PC-9 (cell line): ENCODE measurements at regions not wholly inside any gene's neighbourhood (a gene's known extent, or its start where the extent isn't known, plus 50 kb on each side); places are given as distances from the start of the nearest gene placed in this dataset.

ENCODE experiments used
- BruUV-seq: library from RNA; stranded (reverse); fragments of 400-500 nt; replicated peaks from 2 replicates; lab custom pipeline; 2021; lab: Mats Ljungman, UMichigan
- CTCF ChIA-PET: fragments of 300-600 bp; sonication (Branson Sonifier 250); formaldehyde crosslinking; loops from one replicate; lab custom pipeline; 2022; ENCODE audit warnings: antibody characterized with exemption; lab: Charles Lee
- POLR2A ChIA-PET: fragments of 300-600 bp; sonication (Branson Sonifier 250); formaldehyde crosslinking; loops from one replicate; lab custom pipeline; 2022; ENCODE audit warnings: antibody characterized with exemption; ENCODE audit not compliant: unreplicated experiment; lab: Charles Lee
- DNase-seq, 2 experiments: peaks; one replicate each; pipeline versions ENCODE4 v3.0.0 to v3.0.0-alpha.2; 2015 to 2022; ENCODE audit warnings: mixed read lengths in 1 of 2
- H2AFZ ChIP-seq: fragments of 200-600 bp; sonication (generic); 2 replicates; pipeline ENCODE4 v1.8.1; 2017; ENCODE audit warnings: antibody characterized with exemption
- H3F3A ChIP-seq: fragments of 200-600 bp; sonication (generic); 2 replicates; pipeline ENCODE4 v1.8.1; 2017; ENCODE audit warnings: antibody characterized with exemption, mild to moderate bottlenecking, low read depth; ENCODE audit not compliant: insufficient read depth
- H3K27ac ChIP-seq: fragments of 200-600 bp; sonication (generic); 2 replicates; pipeline ENCODE4 v1.6.1; 2016; ENCODE audit warnings: mixed run types
- H3K27me3 ChIP-seq: fragments of 200-600 bp; sonication (generic); 2 replicates; pipeline ENCODE4 v1.6.1; 2016; ENCODE audit warnings: low read depth, mixed run types; ENCODE audit not compliant: insufficient read depth
- H3K36me3 ChIP-seq: fragments of 200-600 bp; sonication (generic); 2 replicates; pipeline ENCODE4 v1.6.1; 2016; ENCODE audit warnings: low read depth, mixed run types
- H3K4me1 ChIP-seq: fragments of 200-600 bp; sonication (generic); replicated peaks from 2 replicates; pipeline ENCODE4 v1.6.1; 2016; ENCODE audit warnings: mixed run types; ENCODE audit not compliant: insufficient read depth
- H3K4me2 ChIP-seq: fragments of 200-600 bp; sonication (generic); 2 replicates; pipeline ENCODE4 v1.6.1; 2017; ENCODE audit warnings: mixed run types
- H3K4me3 ChIP-seq: fragments of 200-600 bp; sonication (generic); 2 replicates; pipeline ENCODE4 v1.6.1; 2016; ENCODE audit warnings: mixed run types
- H3K79me2 ChIP-seq: fragments of 200-600 bp; sonication (generic); 2 replicates; pipeline ENCODE4 v1.6.1; 2017; ENCODE audit warnings: low read depth, mixed run types
- H3K9me2 ChIP-seq: fragments of 200-600 bp; sonication (generic); 2 replicates; pipeline ENCODE4 v1.8.1; 2017; ENCODE audit warnings: mild to moderate bottlenecking; ENCODE audit not compliant: insufficient read depth
- H3K9me3 ChIP-seq: fragments of 200-600 bp; sonication (generic); 2 replicates; pipeline ENCODE4 v1.8.1; 2016; ENCODE audit warnings: low read depth; ENCODE audit not compliant: insufficient read depth
- H4K20me1 ChIP-seq: fragments of 200-600 bp; sonication (generic); 2 replicates; pipeline ENCODE4 v1.8.1; 2017; ENCODE audit not compliant: insufficient read depth
- CTCF ChIP-seq: fragments of 200-600 bp; sonication (generic); conservative IDR thresholded peaks from 2 replicates; pipeline ENCODE4 v1.6.1; 2017; ENCODE audit warnings: mixed run types, antibody characterized with exemption, mild to moderate bottlenecking, moderate library complexity
- EZH2 ChIP-seq: fragments of 200-600 bp; sonication (generic); IDR thresholded peaks from 2 replicates; pipeline ENCODE4 v1.8.0; 2017; ENCODE audit warnings: antibody characterized with exemption, low read depth
- intact Hi-C: fragments of 100-400 bp; cut with micrococcal nuclease; formaldehyde crosslinking; loops from one replicate; pipeline ENCODE4 v1.10.0; 2022; ENCODE audit not compliant: unreplicated experiment

DNA sequence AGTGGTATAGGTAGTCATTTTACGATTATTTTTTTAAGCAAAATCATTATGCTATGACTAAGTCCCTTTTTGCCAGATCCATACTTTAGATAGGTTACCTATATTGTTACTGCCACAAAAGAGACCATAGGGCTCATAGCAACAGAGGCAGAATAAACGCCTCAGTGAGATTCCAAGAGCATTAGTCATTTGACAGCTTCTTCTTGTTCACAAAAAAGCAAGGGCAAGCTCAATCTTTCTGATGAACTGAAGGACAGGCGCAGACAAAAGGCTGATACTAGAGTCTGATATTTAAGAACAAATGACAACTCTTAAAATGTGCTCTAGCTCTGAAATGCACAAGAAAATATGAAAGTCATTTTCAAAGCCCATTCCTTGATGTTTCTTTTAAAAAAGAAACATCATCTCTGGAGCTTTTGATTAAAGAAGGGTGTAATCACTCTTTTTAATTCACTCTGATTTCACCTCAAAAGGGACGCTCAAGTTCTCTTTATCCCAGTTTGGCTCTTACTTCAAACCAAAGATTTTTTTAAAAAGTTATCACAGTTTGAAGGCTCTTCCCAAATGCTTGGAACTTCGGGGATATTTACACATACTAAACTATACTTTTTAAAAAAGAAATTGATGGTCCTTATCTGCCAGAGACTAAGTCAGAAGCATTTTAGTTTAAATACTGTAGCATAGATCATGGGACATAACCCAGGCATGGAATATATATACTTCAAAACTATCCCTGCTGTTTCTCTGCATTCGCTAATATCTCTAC, 187.2 kb downstream of the EFNB2 start:
- no peak overlapping the region for H2AFZ ChIP-seq
- intact Hi-C loops: loop anchor here (2.0 kb wide), 4 partner anchors 29 to 247 kb away; no protein-coding TSS in a partner anchor
- H3K79me2 ChIP-seq: no peaks in the 10 kb centered on the region
- peaks cover 40% of the 10 kb centered on the region for H3K4me1 ChIP-seq
- CTCF ChIA-PET: no interaction called here
- H3K9me3 ChIP-seq: peaks cover 4% of the 10 kb centered on the region; the same call in 1 of the 2 replicates
- TF ChIP-seq EZH2 (no peak), CTCF (no peak)
- H3K4me2 ChIP-seq: peak overlapping the region; percentile 76
- no peaks in the 10 kb centered on the region for H3K9me2 ChIP-seq
- H3K27me3 ChIP-seq: no peaks in the 10 kb centered on the region
- no peaks in the 10 kb centered on the region for H3K36me3 ChIP-seq
- TSS peak; percentile 21 for BruUV-seq
- peaks cover 23% of the 10 kb centered on the region for H3F3A ChIP-seq
- POLR2A ChIA-PET: interaction anchor here (0.5 to 0.9 kb wide), 5 partner anchors 57 to 1735 kb away, joined by 3 to 7 read pairs (median 3); no protein-coding TSS in a partner anchor
- peak overlapping the region; percentile 52; the same call in 1 of the 2 replicates for H3K4me3 ChIP-seq
- peak; percentile 49 to 99 for DNase-seq
- peak overlapping the region; percentile 84 for H3K27ac ChIP-seq
- H4K20me1 ChIP-seq: no peaks in the 10 kb centered on the region

DNA sequence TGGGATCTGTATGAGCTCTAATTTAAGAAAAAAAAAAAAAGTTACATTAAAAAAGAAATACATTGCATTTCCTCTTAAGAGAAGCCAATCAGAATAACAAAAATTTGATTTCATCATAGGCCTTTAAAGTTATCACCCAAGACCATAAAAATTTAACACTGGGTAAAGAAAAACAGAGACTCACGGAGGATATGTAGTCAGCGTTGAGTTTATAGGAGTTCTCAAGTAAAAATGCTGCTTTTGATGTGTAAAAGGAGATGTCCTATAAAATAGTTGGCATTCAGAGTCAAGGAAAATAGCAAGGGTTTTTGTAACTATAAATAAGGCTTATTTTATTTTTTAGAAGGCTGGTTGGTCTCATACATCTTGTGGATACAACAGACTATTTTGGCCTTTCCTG, 191.1 kb downstream of the EFNB2 start:
- intact Hi-C loops: no loop called here
- Histone ChIP-seq H3K4me2 (no peak overlapping the region), H3K9me3 (peaks cover 16% of the 10 kb centered on the region; the same call in 1 of the 2 replicates), H3K36me3 (no peaks in the 10 kb centered on the region), H3K9me2 (no peaks in the 10 kb centered on the region), H3K4me1 (peaks cover 26% of the 10 kb centered on the region), H3F3A (peaks cover 15% of the 10 kb centered on the region; the same call in 1 of the 2 replicates), H2AFZ (no peak overlapping the region), H3K27me3 (no peaks in the 10 kb centered on the region), H3K79me2 (no peaks in the 10 kb centered on the region), H3K4me3 (no peak overlapping the region), H3K27ac (no peak overlapping the region), H4K20me1 (no peaks in the 10 kb centered on the region)
- POLR2A ChIA-PET: interaction anchor here (0.5 to 0.6 kb wide), 2 partner anchors 65 to 142 kb away, joined by 4 read pairs; no protein-coding TSS in a partner anchor
- no peak for DNase-seq
- no TSS peak for BruUV-seq
- no peak for TF ChIP-seq EZH2
- TF ChIP-seq CTCF: no peak
- CTCF ChIA-PET: interaction anchor here (0.6 kb wide), 1 partner anchor 1310 kb away, joined by 3 read pairs; no protein-coding TSS in a partner anchor

DNA sequence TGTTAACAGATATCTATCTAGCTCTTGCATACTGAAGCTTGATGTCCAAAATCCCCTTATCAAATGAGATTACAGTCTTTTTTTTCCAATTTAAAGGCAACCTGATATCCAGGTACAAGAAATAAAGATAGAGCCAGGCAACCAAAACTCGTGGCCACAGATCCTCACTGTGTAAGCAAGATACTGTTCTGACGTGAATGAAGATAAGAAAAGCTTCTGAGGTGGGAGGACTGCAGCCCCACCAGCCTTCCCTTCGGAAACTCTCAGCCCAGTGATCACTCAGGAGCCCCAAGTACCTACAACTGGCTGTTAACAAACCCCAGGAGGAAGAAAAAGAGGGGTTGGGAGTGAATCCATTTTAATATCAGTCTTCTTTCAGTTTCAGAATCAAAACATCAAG, 191.6 kb downstream of the EFNB2 start:
- TF ChIP-seq EZH2 (no peak), CTCF (no peak)
- H3K9me3 ChIP-seq: peaks cover 21% of the 10 kb centered on the region; the same call in 1 of the 2 replicates
- H3K27ac ChIP-seq: no peak overlapping the region
- intact Hi-C loops: no loop called here
- DNase-seq: no peak
- H3K4me2 ChIP-seq: no peak overlapping the region
- no peaks in the 10 kb centered on the region for H3K9me2 ChIP-seq
- CTCF ChIA-PET: no interaction called here
- POLR2A ChIA-PET: interaction anchor here (0.5 kb wide), 2 partner anchors 65 to 1199 kb away, joined by 4 to 13 read pairs; no protein-coding TSS in a partner anchor
- H3K36me3 ChIP-seq: no peaks in the 10 kb centered on the region
- H3F3A ChIP-seq: peaks cover 12% of the 10 kb centered on the region; the same call in 1 of the 2 replicates
- H3K79me2 ChIP-seq: no peaks in the 10 kb centered on the region
- peaks cover 24% of the 10 kb centered on the region for H3K4me1 ChIP-seq
- no peaks in the 10 kb centered on the region for H3K27me3 ChIP-seq
- no peak overlapping the region for H3K4me3 ChIP-seq
- BruUV-seq: no TSS peak
- no peak overlapping the region for H2AFZ ChIP-seq
- no peaks in the 10 kb centered on the region for H4K20me1 ChIP-seq
